ENCODE measurements at regions not wholly inside any gene's neighbourhood (a gene's known extent, or its start where the extent isn't known, plus 50 kb on each side); places are given as distances from the start of the nearest gene placed in this dataset.

- DNase-seq (ENCODE audit: low spot score) (no peak), FAIRE-seq (no peak), ATAC-seq (no peak)
- in situ Hi-C loops (cut with HindIII; ENCODE audit: extremely low pct_ligation_motif_present, low pct_unique_long_range_greater_than_20kb) = no loop called here
- ChIA-PET CTCF (ENCODE audit: low intra/inter-chr PET ratio, low total read pairs) (no interaction called here), POLR2A (no interaction called here)
- no peak overlapping the region for H2AFZ ChIP-seq (ENCODE audit: low read length)
- no peak overlapping the region for H3K4me3 ChIP-seq (replicated peaks in 1 of 3; ENCODE audit: insufficient read depth in 1 of 3, low read depth in 2 of 3, low read length in 3 of 3)
- H3K4me2 ChIP-seq (ENCODE audit: low read depth, low read length) = no peak overlapping the region
- H3K4me1 ChIP-seq (ENCODE audit: insufficient read depth, low read length) = no peaks in the 10 kb centered on the region
- intact Hi-C loops (cut with micrococcal nuclease; ENCODE audit: unreplicated experiment) = no loop called here
- WGBS (ENCODE audit: low lambda C conversion rate) = 22% methylated on average over 3 of the region's 3 CpGs
- H4K20me1 ChIP-seq (ENCODE audit: insufficient read depth, low read length) = no peaks in the 10 kb centered on the region
- H3K36me3 ChIP-seq (replicated peaks in 1 of 2; ENCODE audit: control insufficient read depth in 1 of 2, insufficient read depth in 2 of 2, low read length in 2 of 2) = no peaks in the 10 kb centered on the region
- no peaks in the 10 kb centered on the region for H3K27me3 ChIP-seq (ENCODE audit: control insufficient read depth in 1 of 2, insufficient read depth in 2 of 2, low read length in 2 of 2)
- no peak overlapping the region for H3K9ac ChIP-seq (ENCODE audit: insufficient read depth, low read depth, low read length)
- H3K79me2 ChIP-seq (ENCODE audit: insufficient read depth, low read length) = no peaks in the 10 kb centered on the region
- TF ChIP-seq ZBTB43 (CRISPR knock-in tag; conservative IDR thresholded peaks at IDR 0.05) (no peak), FOXJ3 (CRISPR knock-in tag; IDR thresholded peaks at IDR 0.05; ENCODE audit: borderline replicate concordance) (no peak), THYN1 (CRISPR knock-in tag; IDR thresholded peaks at IDR 0.05; ENCODE audit: borderline replicate concordance, low read depth) (no peak), ZNF720 (CRISPR knock-in tag; IDR thresholded peaks at IDR 0.05) (no peak), CBFB (CRISPR knock-in tag; IDR thresholded peaks at IDR 0.05) (no peak), KDM2A (CRISPR knock-in tag; IDR thresholded peaks at IDR 0.05; ENCODE audit: borderline replicate concordance, low read depth) (no peak), HNF4A (CRISPR knock-in tag; IDR thresholded peaks at IDR 0.05) (no peak), FIP1L1 (IDR thresholded peaks at IDR 0.05; ENCODE audit: borderline replicate concordance, insufficient read depth, low read depth, low read length) (no peak), RXRB (CRISPR knock-in tag; IDR thresholded peaks at IDR 0.05; ENCODE audit: borderline replicate concordance) (no peak), REXO4 (CRISPR knock-in tag; IDR thresholded peaks at IDR 0.05; ENCODE audit: borderline replicate concordance) (no peak), ZNF713 (CRISPR knock-in tag; IDR thresholded peaks at IDR 0.05) (no peak), TOE1 (CRISPR knock-in tag; IDR thresholded peaks at IDR 0.05) (no peak), MLX (CRISPR knock-in tag; IDR thresholded peaks at IDR 0.05) (no peak), STAG1 (CRISPR knock-in tag; IDR thresholded peaks at IDR 0.05) (no peak), KAT2B (IDR thresholded peaks at IDR 0.05; ENCODE audit: borderline replicate concordance, low read depth, low read length) (no peak)
- H3K27ac ChIP-seq (ENCODE audit: extremely low read length, insufficient read depth, low read length) = no peak overlapping the region
- BruUV-seq (replicated peaks) = no TSS peak
- H3K9me3 ChIP-seq (ENCODE audit: low read length) = no peaks in the 10 kb centered on the region
These were observed 113.6 kb downstream of the LSMEM1 start for GRCh38 chr7:112594397-112594796.

All from HepG2 (cell line).